ENCODE measurements at regions not wholly inside any gene's neighbourhood (a gene's known extent, or its start where the extent isn't known, plus 50 kb on each side); places are given as distances from the start of the nearest gene placed in this dataset.

DNA sequence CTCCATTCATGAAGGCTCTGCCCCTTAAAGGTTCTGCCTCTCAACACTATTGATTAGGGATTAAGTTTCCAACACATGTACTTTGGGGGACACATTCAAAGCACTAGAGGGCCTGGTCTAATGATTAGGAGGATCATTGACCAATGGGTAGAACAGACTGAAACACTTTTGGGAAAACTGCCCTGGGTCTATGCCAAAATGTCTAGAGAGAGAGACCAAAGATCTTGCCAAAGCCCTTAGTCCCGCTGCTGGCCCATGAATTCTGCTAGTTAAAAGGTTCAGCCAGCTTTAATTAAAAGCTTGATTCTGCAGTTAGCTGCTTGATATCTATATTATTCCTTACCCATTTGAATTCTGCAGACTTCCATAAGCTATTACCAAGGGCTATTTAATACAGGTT is 613.2 kb downstream of the SLC4A3 start:
- ATAC-seq: no peak
- Histone ChIP-seq H3K27ac (no peak overlapping the region), H3K27me3 (no peaks in the 10 kb centered on the region), H3K4me3 (no peak overlapping the region), H3K4me1 (no peaks in the 10 kb centered on the region), H3K36me3 (no peaks in the 10 kb centered on the region), H3K9me3 (no peaks in the 10 kb centered on the region)
- DNase-seq: no peak
- TF ChIP-seq, protein P1, sequence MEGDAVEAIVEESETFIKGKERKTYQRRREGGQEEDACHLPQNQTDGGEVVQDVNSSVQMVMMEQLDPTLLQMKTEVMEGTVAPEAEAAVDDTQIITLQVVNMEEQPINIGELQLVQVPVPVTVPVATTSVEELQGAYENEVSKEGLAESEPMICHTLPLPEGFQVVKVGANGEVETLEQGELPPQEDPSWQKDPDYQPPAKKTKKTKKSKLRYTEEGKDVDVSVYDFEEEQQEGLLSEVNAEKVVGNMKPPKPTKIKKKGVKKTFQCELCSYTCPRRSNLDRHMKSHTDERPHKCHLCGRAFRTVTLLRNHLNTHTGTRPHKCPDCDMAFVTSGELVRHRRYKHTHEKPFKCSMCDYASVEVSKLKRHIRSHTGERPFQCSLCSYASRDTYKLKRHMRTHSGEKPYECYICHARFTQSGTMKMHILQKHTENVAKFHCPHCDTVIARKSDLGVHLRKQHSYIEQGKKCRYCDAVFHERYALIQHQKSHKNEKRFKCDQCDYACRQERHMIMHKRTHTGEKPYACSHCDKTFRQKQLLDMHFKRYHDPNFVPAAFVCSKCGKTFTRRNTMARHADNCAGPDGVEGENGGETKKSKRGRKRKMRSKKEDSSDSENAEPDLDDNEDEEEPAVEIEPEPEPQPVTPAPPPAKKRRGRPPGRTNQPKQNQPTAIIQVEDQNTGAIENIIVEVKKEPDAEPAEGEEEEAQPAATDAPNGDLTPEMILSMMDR (IDR thresholded peaks at IDR 0.05): no peak
- intact Hi-C loops (cut with DNase I): no loop called here

DNA sequence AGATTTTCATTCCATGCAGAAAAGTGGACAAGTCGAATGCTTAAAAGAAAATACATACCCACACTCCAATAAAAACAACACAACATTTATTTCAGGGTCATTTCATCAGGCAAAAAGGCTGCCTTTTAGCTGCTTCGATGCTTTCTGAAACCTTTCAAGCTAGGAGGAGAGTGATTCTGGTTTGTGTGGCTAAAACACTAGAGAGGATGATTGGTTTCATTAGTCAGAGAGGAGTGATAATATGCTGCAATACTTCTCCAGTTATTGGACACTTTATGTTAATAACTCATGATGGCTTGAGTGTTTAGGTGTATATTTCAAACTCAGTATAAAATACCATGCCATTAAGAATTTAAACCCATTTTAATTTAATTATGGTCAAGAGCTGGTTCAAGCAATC is 614.0 kb downstream of the SLC4A3 start:
- Histone ChIP-seq H3K9me3 (no peaks in the 10 kb centered on the region), H3K4me3 (no peak overlapping the region), H3K27ac (no peak overlapping the region), H3K36me3 (no peaks in the 10 kb centered on the region), H3K4me1 (no peaks in the 10 kb centered on the region), H3K27me3 (no peaks in the 10 kb centered on the region)
- intact Hi-C loops (cut with DNase I): no loop called here
- DNase-seq: no peak
- ATAC-seq: no peak
- TF ChIP-seq, protein P1 (IDR thresholded peaks at IDR 0.05): no peak

- ATAC-seq: no peak
- no peaks in the 10 kb centered on the region for H3K9me3 ChIP-seq
- no peak for DNase-seq
Measured at GRCh38 chr2:220243571-220243970, 616.1 kb downstream of the SLC4A3 start.

GRCh38 chr2:220246386-220246785 is 619.0 kb downstream of the SLC4A3 start:
- H3K9me3 ChIP-seq: peaks cover 0 to 2% of the 10 kb centered on the region in 2 donors
- H3K27ac ChIP-seq: no peak overlapping the region
- no peaks in the 10 kb centered on the region for H3K36me3 ChIP-seq
- H3K27me3 ChIP-seq: no peaks in the 10 kb centered on the region
- no peaks in the 10 kb centered on the region for H3K4me1 ChIP-seq
- intact Hi-C loops (cut with DNase I): no loop called here
- no peak overlapping the region for H3K4me3 ChIP-seq
- DNase-seq (no peak), ATAC-seq (no peak)
- TF ChIP-seq, protein P1 (IDR thresholded peaks at IDR 0.05): no peak

More at GRCh38 chr2:220243571-220243970, 616.1 kb downstream of the SLC4A3 start:
- Histone ChIP-seq H3K27me3 (no peaks in the 10 kb centered on the region), H3K36me3 (no peaks in the 10 kb centered on the region), H3K4me1 (no peaks in the 10 kb centered on the region), H3K4me3 (no peak overlapping the region), H3K27ac (no peak overlapping the region)
- TF ChIP-seq, protein P1 (IDR thresholded peaks at IDR 0.05): no peak
- intact Hi-C loops (cut with DNase I): no loop called here

DNA sequence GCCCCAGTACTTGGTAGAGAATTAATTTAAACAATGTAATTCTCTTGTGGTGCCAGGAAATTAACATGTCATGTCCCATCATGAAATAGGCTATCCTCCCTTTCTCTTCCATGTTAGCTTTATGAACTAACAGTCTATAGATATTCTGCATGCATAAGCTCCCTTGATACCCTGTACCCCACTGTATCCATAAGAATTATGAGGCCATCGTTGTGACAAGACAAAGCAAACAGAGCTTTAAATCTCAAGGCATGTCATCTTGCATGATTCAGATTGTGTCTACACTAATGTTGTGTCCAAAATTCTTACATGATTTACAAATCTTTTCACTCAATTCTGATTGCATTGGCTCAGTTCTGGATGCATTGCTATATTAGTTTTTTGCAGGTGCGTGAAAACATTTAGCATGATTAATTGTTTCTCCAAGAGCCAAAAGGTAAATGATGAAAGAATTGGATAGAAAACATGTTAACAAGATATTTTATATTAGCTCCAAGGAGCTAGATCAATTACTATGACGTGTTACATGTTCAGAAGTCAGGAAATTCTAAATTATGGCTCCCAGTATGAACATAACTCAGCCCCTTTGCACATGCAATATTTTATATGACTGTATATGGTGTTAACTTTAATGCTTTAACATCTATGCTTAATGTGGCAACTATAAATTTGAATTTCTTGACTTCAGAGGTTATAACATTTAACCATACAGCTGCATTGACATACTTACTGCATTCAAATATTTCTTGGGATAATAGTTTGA is 620.3 kb downstream of the SLC4A3 start:
- TF ChIP-seq, protein P1 (IDR thresholded peaks at IDR 0.05): no peak
- no peaks in the 10 kb centered on the region for H3K27me3 ChIP-seq
- intact Hi-C loops (cut with DNase I): no loop called here
- H3K4me1 ChIP-seq: no peaks in the 10 kb centered on the region
- no peak overlapping the region for H3K4me3 ChIP-seq
- ATAC-seq (no peak), DNase-seq (no peak)
- no peak overlapping the region for H3K27ac ChIP-seq
- H3K36me3 ChIP-seq: no peaks in the 10 kb centered on the region
- H3K9me3 ChIP-seq: peaks cover 0 to 2% of the 10 kb centered on the region in 2 donors
